Left ventricle myocardium superior (tissue), 1 donor: ENCODE measurements at regions not wholly inside any gene's neighbourhood (a gene's known extent, or its start where the extent isn't known, plus 50 kb on each side); places are given as distances from the start of the nearest gene placed in this dataset.

Experiments
- ATAC-seq: fragments of 200-7000 bp; cut with Tn5 transposase; one replicate; pipeline ENCODE4 v1.9.1; 2020; ENCODE audit warnings: mild to moderate bottlenecking, moderate library complexity
- DNase-seq: peaks from one replicate; pipeline ENCODE4 v3.0.0-alpha.2; 2020
- intact Hi-C: fragments of 100-400 bp; cut with micrococcal nuclease; formaldehyde crosslinking; loops from one replicate; pipeline ENCODE4 v1.11.0; 2022
- donor health status: DM: no; HTN: yes; CAD: no; lungs with severe emphysema.

GRCh38 chr17:71039391-71039790, 870.1 kb downstream of the KCNJ2 start:
- intact Hi-C loops = no loop called here
- ATAC-seq (no peak), DNase-seq (no peak)

GRCh38 chr17:71052971-71053370, 883.6 kb downstream of the KCNJ2 start:
- intact Hi-C loops = no loop called here
- no peak for DNase-seq
- no peak for ATAC-seq

GRCh38 chr17:71055128-71055527, 885.8 kb downstream of the KCNJ2 start:
- DNase-seq (no peak), ATAC-seq (no peak)
- intact Hi-C loops = no loop called here

DNA sequence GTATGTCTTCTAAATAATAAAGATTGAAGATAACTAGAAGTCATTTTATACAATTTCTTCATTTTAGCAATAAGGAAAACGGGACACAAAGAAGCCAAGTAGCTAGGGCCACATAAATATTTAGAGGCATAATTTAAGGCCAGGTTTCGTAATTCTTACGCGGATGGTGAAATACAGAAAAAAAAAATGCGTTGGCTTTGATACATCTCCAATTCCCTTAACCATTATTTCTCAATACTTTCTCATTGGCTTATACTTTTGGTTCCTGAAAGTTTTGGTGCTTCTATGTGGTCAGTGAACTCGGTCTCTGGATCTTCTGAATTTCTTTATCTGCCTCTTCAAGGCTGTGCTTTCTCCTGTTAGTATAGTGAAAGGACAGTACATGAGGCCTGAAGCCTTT, 888.1 kb downstream of the KCNJ2 start:
- intact Hi-C loops = no loop called here
- no peak for DNase-seq
- no peak for ATAC-seq

GRCh38 chr17:71057938-71058337, 888.6 kb downstream of the KCNJ2 start:
- intact Hi-C loops = no loop called here
- no peak for DNase-seq
- no peak for ATAC-seq

- DNase-seq (no peak), ATAC-seq (no peak)
- intact Hi-C loops = no loop called here
These were observed 893.8 kb downstream of the KCNJ2 start for GRCh38 chr17:71063127-71063526.

- intact Hi-C loops = no loop called here
- no peak for DNase-seq
- no peak for ATAC-seq
These were observed 894.2 kb downstream of the KCNJ2 start for GRCh38 chr17:71063559-71063958.

DNA sequence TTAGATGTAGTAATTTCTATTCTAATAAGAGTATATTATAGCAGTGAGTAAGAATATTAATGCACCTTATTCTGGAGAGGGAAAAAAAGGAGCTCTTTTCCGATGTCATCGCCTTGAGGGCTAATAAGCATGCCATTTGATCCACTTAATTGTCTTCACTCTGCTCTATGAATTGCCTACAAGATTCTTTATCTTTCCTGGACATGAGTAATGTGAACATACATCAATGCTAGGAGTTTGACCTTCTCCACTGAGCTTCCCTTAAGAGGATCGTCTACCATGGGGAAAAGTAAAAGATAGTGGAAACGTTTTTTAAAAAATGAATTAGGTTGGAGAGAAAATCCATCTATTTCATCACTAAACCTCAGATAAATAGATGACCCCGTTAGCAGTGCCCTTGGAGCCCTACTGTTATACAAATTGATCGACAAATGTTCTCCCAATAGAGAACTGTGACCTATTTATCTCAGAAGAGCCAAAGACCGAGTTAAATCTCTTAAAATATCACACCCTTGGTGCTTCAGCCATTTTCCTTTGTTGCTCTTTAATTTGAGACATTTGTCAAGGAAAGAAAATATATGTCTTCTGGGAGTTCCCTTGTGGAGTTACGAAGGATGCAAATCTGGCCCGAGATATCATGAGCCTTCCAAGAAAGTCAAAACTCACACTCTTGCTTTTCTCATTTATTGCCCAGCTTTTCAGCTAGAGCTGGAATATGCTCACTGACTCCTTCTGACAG, 898.5 kb downstream of the KCNJ2 start:
- no peak for DNase-seq
- no peak for ATAC-seq
- intact Hi-C loops = no loop called here

- intact Hi-C loops = no loop called here
- DNase-seq (no peak), ATAC-seq (no peak)
These were observed 899.0 kb downstream of the KCNJ2 start for GRCh38 chr17:71068408-71068750.

DNA sequence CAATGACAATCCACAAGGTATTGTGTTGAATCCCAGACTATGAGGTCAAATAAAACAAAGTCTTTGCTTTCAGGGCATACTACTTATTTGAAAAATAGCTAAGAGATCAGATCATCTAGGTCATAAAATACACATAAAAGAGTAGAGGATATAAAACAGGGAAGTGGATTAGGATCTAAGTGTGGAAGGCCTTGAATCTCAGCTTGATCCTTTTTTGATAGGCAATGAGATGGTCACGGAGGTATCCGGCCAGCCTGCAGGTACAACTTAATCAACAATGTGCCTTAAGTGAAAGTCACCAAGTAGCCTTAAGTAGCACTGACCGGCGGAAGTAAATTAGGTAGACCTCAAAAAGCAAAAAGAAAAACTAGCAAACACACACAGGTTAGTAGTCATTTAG, 901.7 kb downstream of the KCNJ2 start:
- ATAC-seq (no peak), DNase-seq (no peak)
- intact Hi-C loops = no loop called here

DNA sequence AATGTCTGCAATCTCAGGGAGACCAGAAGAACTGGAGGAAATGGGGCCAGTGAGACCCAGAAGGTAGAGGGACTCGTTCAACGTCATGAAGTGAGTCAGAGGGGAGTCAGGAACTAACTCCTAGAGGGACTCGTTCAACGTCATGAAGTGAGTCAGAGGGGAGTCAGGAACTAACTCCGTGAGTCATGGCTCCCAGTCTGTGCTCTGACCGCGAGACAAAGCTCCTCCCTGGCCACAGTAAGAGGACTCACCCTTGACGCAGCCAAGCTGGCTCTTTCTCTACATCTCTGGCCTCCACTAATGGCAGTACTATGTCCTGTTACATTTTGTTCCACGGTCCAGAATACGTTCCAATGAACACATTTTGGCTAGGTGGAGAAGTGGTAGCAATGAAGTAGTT, 902.5 kb downstream of the KCNJ2 start:
- ATAC-seq = no peak
- intact Hi-C loops = no loop called here
- DNase-seq = no peak

GRCh38 chr17:71080937-71081336, 911.6 kb downstream of the KCNJ2 start:
- ATAC-seq (no peak), DNase-seq (no peak)
- intact Hi-C loops = no loop called here

GRCh38 chr17:71081666-71082065, 912.3 kb downstream of the KCNJ2 start:
- DNase-seq = no peak
- intact Hi-C loops = no loop called here
- ATAC-seq = no peak

DNA sequence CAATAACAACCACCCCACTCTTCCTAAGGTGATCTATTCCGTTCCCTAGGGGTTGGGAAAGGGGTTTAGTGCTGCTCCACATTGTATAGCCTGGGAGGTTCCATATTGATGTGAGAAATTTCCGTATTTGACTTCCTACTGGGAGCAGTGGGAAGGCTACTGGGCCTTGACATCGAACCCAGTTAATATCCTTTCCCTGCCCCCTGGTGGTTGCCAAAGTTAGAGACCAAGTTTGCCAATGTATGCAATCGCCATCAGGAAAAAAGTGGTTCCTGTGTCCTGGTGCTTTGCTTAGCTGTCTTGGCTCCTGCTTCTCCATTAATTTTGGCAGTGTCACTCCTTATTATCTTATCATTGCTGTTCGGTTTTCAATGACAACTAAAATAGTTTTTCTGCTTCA, 914.9 kb downstream of the KCNJ2 start:
- DNase-seq = no peak
- ATAC-seq = no peak

GRCh38 chr17:71084838-71085237, 915.5 kb downstream of the KCNJ2 start:
- DNase-seq = no peak
- intact Hi-C loops = no loop called here
- ATAC-seq = no peak

More for the DNA sequence above, 914.9 kb downstream of the KCNJ2 start:
- intact Hi-C loops = no loop called here

GRCh38 chr17:71085238-71086033, 916.1 kb downstream of the KCNJ2 start:
- intact Hi-C loops = no loop called here
- ATAC-seq = no peak
- no peak for DNase-seq

DNA sequence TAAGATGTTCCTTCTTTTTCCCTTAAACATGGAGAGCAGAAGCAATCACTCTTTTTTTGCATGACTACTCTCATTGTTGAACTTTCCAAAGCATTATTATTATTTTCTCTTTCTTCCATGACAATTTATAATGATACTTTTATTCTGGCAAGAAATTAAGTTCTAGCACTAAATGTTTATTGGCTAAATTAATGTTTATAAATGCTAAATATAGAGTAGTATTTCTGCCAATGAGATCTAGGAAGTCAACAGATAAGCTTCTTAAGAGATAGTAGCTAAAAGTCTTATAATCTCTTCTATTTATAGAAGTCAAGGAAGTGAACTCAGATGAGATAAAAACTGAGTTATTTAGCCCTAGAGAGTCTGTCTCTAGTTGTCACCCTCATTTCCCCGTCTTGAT, 920.1 kb downstream of the KCNJ2 start:
- no peak for DNase-seq
- no peak for ATAC-seq
- intact Hi-C loops = no loop called here

- intact Hi-C loops = no loop called here
- DNase-seq (no peak), ATAC-seq (no peak)
These were observed 928.7 kb downstream of the KCNJ2 start for GRCh38 chr17:71098071-71098470.

- DNase-seq = no peak
- intact Hi-C loops = no loop called here
These were observed 929.8 kb downstream of the KCNJ2 start for GRCh38 chr17:71099003-71099714.

GRCh38 chr17:71102777-71103176, 933.4 kb downstream of the KCNJ2 start:
- ATAC-seq (no peak), DNase-seq (no peak)
- intact Hi-C loops = no loop called here

More at GRCh38 chr17:71099003-71099714, 929.8 kb downstream of the KCNJ2 start:
- no peak for ATAC-seq
